GM21390 (cell line): ENCODE measurements at regions not wholly inside any gene's neighbourhood (a gene's known extent, or its start where the extent isn't known, plus 50 kb on each side); places are given as distances from the start of the nearest gene placed in this dataset.

Source experiments
- ATAC-seq: cut with Tn5 transposase; IDR thresholded peaks from one replicate; pipeline ENCODE4 v1.9.1; 2021; ENCODE audit not compliant: unreplicated experiment

GRCh38 chr11:45481026-45481425, 184.4 kb downstream of the CHST1 start:
- ATAC-seq: no peak

- ATAC-seq: no peak
Measured at GRCh38 chr11:45477588-45477987, 187.8 kb downstream of the CHST1 start.

GRCh38 chr11:45476126-45476525, 189.3 kb downstream of the CHST1 start:
- no peak for ATAC-seq

- no peak for ATAC-seq
Measured at GRCh38 chr11:45475173-45475572, 189.0 kb upstream of the SYT13 start.

GRCh38 chr11:45473341-45473895, 187.3 kb upstream of the SYT13 start:
- ATAC-seq: no peak

- ATAC-seq: no peak
Measured at GRCh38 chr11:45472716-45473317, 186.7 kb upstream of the SYT13 start.

- ATAC-seq: no peak
Measured at GRCh38 chr11:45471266-45471665, 185.1 kb upstream of the SYT13 start.

- no peak for ATAC-seq
Measured at GRCh38 chr11:45470794-45471167, 184.6 kb upstream of the SYT13 start.

GRCh38 chr11:45470151-45470793, 184.1 kb upstream of the SYT13 start:
- ATAC-seq: no peak

GRCh38 chr11:45468267-45468856, 182.2 kb upstream of the SYT13 start:
- no peak for ATAC-seq

GRCh38 chr11:45463541-45463940, 177.4 kb upstream of the SYT13 start:
- ATAC-seq: no peak

GRCh38 chr11:45461514-45461913, 175.4 kb upstream of the SYT13 start:
- ATAC-seq: no peak

GRCh38 chr11:45459491-45459890, 173.3 kb upstream of the SYT13 start:
- no peak for ATAC-seq

GRCh38 chr11:45458269-45458668, 172.1 kb upstream of the SYT13 start:
- ATAC-seq: no peak

GRCh38 chr11:45457649-45458048, 171.5 kb upstream of the SYT13 start:
- ATAC-seq: no peak

GRCh38 chr11:45456686-45457085, 170.5 kb upstream of the SYT13 start:
- ATAC-seq: no peak

- no peak for ATAC-seq
Measured at GRCh38 chr11:45455536-45455935, 169.4 kb upstream of the SYT13 start.

GRCh38 chr11:45454917-45455401, 168.8 kb upstream of the SYT13 start:
- ATAC-seq: no peak

GRCh38 chr11:45453721-45454120, 167.6 kb upstream of the SYT13 start:
- no peak for ATAC-seq

- ATAC-seq: no peak
Measured at GRCh38 chr11:45451766-45452440, 165.8 kb upstream of the SYT13 start.

- no peak for ATAC-seq
Measured at GRCh38 chr11:45450189-45450588, 164.0 kb upstream of the SYT13 start.
